ENCODE measurements at regions not wholly inside any gene's neighbourhood (a gene's known extent, or its start where the extent isn't known, plus 50 kb on each side); places are given as distances from the start of the nearest gene placed in this dataset.
"Not testable (repeated sequence)": the region's sequence is repeated elsewhere in the genome, so short reads cannot be mapped to it uniquely, and the experiment has no call there.

GRCh38 chr1:163472651-163473248 lies 151.0 kb downstream of the NUF2 start:
- DNase-seq (ENCODE audit: low read depth in 2 of 2), result no peak

DNA sequence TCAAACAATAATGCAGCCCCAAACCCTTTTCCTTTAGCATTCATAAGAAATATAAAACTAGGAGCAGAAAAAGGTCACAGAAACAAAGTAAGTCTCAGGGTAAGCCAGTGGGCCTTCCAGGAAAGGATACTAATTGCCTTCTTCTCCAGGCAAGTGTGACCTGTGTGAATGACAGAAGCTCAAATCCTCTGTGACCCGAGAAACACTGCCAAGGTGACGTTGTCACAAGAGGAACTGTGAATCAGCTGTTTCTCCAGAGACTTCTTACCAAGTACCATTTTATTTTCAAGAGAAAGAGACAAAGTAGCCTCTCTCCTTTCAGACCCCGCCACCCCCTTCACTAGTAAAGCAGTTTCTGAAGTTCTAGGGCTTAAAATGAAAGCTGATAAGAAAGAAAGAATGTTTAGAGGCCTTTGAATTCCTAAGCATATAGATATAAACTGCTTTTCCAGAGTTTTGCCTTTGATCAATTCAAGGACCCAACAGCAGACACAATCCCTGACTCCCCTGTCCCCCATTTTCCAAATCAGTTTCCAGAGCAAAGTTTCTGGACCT lies 155.6 kb downstream of the NUF2 start:
- no peak for DNase-seq (ENCODE audit: low read depth in 2 of 2)

- DNase-seq (ENCODE audit: low read depth in 2 of 2), result not testable (repeated sequence)
Observed at GRCh38 chr1:163498391-163499330, 176.9 kb downstream of the NUF2 start.

GRCh38 chr1:163504331-163504978 lies 182.7 kb downstream of the NUF2 start:
- DNase-seq (ENCODE audit: low read depth in 2 of 2), result no peak

DNA sequence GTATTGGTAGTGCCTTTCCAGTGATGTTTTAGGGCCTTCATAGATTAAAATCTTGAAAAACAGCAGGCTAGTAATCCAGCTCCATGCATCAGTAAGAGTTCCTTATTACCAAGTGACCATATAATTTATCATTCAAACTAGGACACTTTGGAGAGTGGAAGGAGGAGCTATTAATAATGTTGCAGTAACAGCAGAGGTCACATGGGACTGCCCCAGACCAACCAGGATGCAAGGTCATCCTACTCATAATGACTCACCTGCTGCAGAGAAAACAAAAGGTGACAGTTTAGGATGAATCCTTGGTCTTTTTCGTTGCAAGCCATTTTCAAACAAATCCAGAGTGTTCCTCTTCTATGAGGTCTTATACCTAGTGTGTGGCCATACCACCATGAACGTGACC lies 187.4 kb downstream of the NUF2 start:
- no peak for DNase-seq (ENCODE audit: low read depth in 2 of 2)

GRCh38 chr1:163512349-163512989 lies 190.7 kb downstream of the NUF2 start:
- no peak for DNase-seq (ENCODE audit: low read depth in 2 of 2)

DNA sequence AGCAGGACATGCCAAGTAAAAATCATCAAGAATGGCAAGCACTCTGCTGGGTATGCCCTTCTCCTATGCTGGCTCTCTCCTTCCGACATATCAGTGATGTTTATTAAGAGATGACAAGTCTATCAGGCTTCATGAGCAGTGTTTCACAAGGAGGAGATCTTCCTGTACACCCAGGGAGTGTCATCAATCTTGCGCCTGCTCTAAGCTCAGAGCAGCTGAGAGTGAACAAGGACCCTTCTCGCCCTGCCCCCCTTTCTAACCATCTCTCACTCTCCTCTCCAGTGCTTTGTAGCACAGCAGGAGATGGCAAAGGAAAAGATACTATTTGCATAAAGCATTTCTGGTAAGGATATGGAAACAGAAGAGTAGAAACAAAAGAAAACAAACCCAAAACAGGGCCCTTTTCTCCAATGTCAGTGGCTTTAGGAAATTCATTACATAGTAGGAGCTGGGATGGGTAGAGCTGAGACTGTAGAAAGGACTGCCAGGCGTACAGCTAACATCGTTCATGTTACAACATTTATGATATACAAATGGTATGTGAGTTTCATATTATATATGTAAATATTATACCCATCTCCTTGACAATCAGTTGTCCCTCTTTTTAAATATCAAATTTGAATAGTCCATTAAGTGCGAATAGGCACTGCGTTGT lies 201.7 kb downstream of the NUF2 start:
- DNase-seq (ENCODE audit: low read depth in 2 of 2), result no peak

GRCh38 chr1:163528710-163529348 lies 207.1 kb downstream of the NUF2 start:
- DNase-seq (ENCODE audit: low read depth in 2 of 2), result peak in 1 of 2 donors; percentile 24

GRCh38 chr1:163531345-163531744 lies 209.6 kb downstream of the NUF2 start:
- no peak for DNase-seq (ENCODE audit: low read depth in 2 of 2)

GRCh38 chr1:163535401-163535800 lies 213.6 kb downstream of the NUF2 start:
- no peak for DNase-seq (ENCODE audit: low read depth in 2 of 2)

GRCh38 chr1:163535807-163536206 lies 214.1 kb downstream of the NUF2 start:
- DNase-seq (ENCODE audit: low read depth in 2 of 2), result peak in 1 of 2 donors; percentile 33

DNA sequence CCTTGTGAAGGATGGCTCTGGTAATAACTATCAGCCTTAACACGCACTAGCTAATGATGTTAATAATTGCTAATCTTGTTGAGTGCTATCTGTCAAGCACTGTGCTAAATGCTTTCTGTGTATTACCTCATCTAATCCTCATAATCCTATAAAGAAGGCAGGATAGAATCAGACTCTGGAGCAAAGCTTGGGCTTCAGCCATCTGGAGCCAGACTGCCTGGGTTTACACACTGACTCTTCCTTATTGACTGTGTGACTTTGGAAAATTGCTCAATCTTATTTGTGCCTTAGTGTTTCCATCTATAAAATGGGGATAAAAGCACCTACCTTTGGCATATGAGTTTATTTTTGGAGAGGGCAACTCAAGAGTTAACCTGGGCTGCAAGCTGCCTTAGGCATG lies 216.1 kb downstream of the NUF2 start:
- no peak for DNase-seq (ENCODE audit: low read depth in 2 of 2)

DNA sequence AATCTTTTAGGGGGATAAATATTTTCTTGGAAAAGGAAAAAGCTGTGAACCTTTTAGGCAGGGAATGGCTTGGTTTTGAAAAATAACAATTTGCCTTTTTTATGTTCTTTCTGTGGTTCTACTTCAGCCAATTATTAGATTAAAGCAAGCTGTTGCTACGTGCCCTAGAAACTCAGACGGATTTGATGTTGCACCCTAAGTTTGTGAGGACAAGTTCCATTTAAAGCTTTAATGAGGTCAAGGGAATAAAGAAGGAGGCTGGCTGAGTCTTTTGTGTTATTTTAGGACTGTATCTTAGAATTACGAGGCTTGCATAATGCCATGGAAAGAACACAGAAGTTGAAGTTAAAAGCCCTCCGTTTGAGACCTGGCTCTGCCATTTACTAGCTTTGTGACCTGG lies 216.9 kb downstream of the NUF2 start:
- DNase-seq (ENCODE audit: low read depth in 2 of 2), result no peak

GRCh38 chr1:163540727-163541126 lies 219.0 kb downstream of the NUF2 start:
- DNase-seq (ENCODE audit: low read depth in 2 of 2), result no peak

GRCh38 chr1:163544441-163544840 lies 222.7 kb downstream of the NUF2 start:
- DNase-seq (ENCODE audit: low read depth in 2 of 2), result no peak

DNA sequence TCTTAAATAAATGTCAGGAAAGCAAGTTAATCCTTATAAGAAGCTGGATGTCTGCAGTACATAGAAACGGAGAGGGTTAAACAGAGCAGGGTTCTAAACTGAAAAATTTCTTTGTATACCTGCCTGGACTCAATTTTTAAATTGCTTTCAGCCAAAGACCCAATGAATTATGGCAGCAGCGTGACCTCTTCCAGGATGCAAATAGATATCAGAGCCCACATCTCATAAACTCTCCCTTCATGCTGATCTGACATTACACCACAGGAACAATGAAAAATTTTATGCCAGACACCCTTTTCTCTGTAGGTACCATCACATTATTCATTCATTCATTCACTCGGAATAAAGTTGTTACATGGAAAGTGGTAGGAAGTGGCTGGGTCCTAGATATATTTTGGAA lies 236.4 kb downstream of the NUF2 start:
- DNase-seq (ENCODE audit: low read depth in 2 of 2), result no peak

- peak in 1 of 2 donors; percentile 15 for DNase-seq (ENCODE audit: low read depth in 2 of 2)
Observed at GRCh38 chr1:163561580-163562295, 240.0 kb downstream of the NUF2 start.

GRCh38 chr1:163562355-163562754 lies 240.6 kb downstream of the NUF2 start:
- no peak for DNase-seq (ENCODE audit: low read depth in 2 of 2)

- no peak for DNase-seq (ENCODE audit: low read depth in 2 of 2)
Observed at GRCh38 chr1:163565166-163565565, 243.4 kb downstream of the NUF2 start.

DNA sequence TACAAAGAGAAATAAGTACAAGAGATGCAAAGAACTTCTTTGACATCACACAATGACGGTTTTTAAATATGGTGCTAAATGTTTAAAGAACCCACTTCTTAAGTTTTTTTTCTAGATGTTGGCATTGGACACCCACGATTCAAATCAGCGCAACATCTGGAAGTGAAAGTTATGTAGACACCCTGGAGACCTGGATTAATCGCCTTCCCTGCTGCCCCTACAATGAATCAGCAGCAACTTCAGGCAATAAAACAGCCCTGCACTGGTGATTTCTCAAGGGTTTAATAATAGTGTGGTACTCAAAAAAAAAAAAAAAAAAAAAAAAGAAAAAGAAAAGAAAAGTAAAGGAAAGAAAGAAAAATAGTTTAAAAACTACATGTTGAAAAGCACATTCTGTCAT lies 248.3 kb downstream of the NUF2 start:
- no peak for DNase-seq (ENCODE audit: low read depth in 2 of 2)

Measured in dermis microvascular lymphatic vessel endothelial cell (primary cell).